ENCODE measurements at regions not wholly inside any gene's neighbourhood (a gene's known extent, or its start where the extent isn't known, plus 50 kb on each side); places are given as distances from the start of the nearest gene placed in this dataset.
A peak's percentile ranks its signal among the peaks of the same experiment; 100 is the strongest.

DNA sequence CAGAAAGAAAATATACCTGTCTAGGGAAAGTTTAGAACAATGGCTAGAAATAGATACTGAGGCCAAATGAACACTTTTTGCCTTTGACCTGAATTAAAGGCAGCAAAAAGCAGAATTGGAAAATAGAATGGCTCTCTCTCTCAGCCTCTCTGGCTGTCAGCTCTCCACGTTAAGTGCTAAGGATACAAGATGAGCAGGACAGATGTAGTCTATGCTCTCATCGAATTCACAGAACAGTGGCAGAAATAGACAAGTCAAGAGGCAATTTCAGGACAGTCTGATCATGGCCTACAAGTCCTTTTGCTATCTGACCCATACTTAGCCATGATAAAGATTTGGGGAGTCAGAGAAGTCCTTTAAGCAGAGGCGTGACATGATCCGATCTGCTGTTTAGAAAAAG, 120.2 kb upstream of the CREB1 start:
- peak overlapping the region; percentile 40 for H3K18ac ChIP-seq (ENCODE audit: low read length)
- H2AK5ac ChIP-seq (ENCODE audit: low read length) = no peak overlapping the region
- no peak overlapping the region for H3K4me3 ChIP-seq (ENCODE audit: low read length)
- H3K27ac ChIP-seq (ENCODE audit: low read depth, low read length) = no peak overlapping the region
- no peak overlapping the region for H2BK15ac ChIP-seq (replicated peaks; ENCODE audit: low read depth)
- no peak overlapping the region for H3K4ac ChIP-seq (ENCODE audit: low read depth, low read length)
- H4K5ac ChIP-seq (ENCODE audit: low read length) = no peak overlapping the region
- no peaks in the 10 kb centered on the region for H3K36me3 ChIP-seq (ENCODE audit: control insufficient read depth, insufficient read depth, low read length)
- no peaks in the 10 kb centered on the region for H3K79me1 ChIP-seq (ENCODE audit: low read length)
- WGBS (ENCODE audit: extremely low coverage, insufficient coverage, low lambda C conversion rate) = no CpG with 5 or more reads among the region's 4 CpGs
- H3K4me2 ChIP-seq (ENCODE audit: low read length) = no peak overlapping the region
- H3K79me2 ChIP-seq (ENCODE audit: control insufficient read depth, insufficient read depth, low read length) = no peaks in the 10 kb centered on the region
- no peaks in the 10 kb centered on the region for H3K27me3 ChIP-seq (ENCODE audit: insufficient read depth, low read length, poor library complexity)
- no peak overlapping the region for H3K56ac ChIP-seq (ENCODE audit: low read length)
- H3K9ac ChIP-seq (ENCODE audit: low read length) = no peak overlapping the region
- H2BK5ac ChIP-seq (ENCODE audit: low read length) = no peak overlapping the region
- no peak overlapping the region for H3K23ac ChIP-seq (ENCODE audit: low read length)
- DNase-seq = no peak
- H4K8ac ChIP-seq (ENCODE audit: low read depth, low read length) = no peak overlapping the region
- H2BK120ac ChIP-seq (ENCODE audit: low read depth, low read length) = no peak overlapping the region
- H3K4me1 ChIP-seq (ENCODE audit: control insufficient read depth, low read depth, low read length) = peaks cover 3% of the 10 kb centered on the region

DNA sequence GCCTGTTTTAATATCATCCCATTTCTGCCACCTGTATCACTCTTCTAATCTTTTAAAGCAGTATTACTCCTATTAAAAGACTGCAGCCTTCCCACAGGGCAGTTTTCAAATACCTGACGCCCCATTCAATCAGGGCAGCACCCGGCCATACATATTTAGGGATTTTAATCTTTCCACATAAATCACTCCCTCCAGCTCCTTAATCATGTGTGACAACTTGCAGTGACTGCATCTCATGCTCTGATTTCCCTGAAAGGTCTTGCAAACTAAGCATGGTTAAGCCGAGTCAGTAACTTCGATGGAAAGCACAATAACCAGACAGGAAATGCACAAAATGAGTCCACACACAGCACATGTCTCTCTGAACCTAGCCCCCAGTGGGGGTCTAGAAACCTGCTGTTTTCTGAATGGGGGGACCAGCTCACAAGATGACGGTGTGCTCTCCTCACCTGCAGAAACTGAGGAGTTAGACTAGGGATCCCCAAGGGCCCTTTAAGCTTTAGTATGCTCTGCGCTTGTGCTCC, 116.9 kb upstream of the CREB1 start:
- Histone ChIP-seq H4K8ac (ENCODE audit: low read depth, low read length) (no peak overlapping the region), H3K18ac (ENCODE audit: low read length) (no peak overlapping the region), H3K4me3 (ENCODE audit: low read length) (no peak overlapping the region), H3K27me3 (ENCODE audit: insufficient read depth, low read length, poor library complexity) (no peaks in the 10 kb centered on the region), H2AK5ac (ENCODE audit: low read length) (no peak overlapping the region), H2BK15ac (replicated peaks; ENCODE audit: low read depth) (no peak overlapping the region), H3K27ac (ENCODE audit: low read depth, low read length) (no peak overlapping the region), H2BK5ac (ENCODE audit: low read length) (no peak overlapping the region), H3K79me1 (ENCODE audit: low read length) (no peaks in the 10 kb centered on the region), H3K4me2 (ENCODE audit: low read length) (no peak overlapping the region), H3K79me2 (ENCODE audit: control insufficient read depth, insufficient read depth, low read length) (no peaks in the 10 kb centered on the region), H3K23ac (ENCODE audit: low read length) (no peak overlapping the region), H4K5ac (ENCODE audit: low read length) (no peak overlapping the region), H3K9ac (ENCODE audit: low read length) (no peak overlapping the region), H3K36me3 (ENCODE audit: control insufficient read depth, insufficient read depth, low read length) (no peaks in the 10 kb centered on the region), H3K4me1 (ENCODE audit: control insufficient read depth, low read depth, low read length) (peaks cover 3% of the 10 kb centered on the region), H2BK120ac (ENCODE audit: low read depth, low read length) (no peak overlapping the region), H3K56ac (ENCODE audit: low read length) (no peak overlapping the region), H3K4ac (ENCODE audit: low read depth, low read length) (no peak overlapping the region)
- no peak for DNase-seq
- WGBS (ENCODE audit: extremely low coverage, insufficient coverage, low lambda C conversion rate) = no CpG with 5 or more reads among the region's 6 CpGs

GRCh38 chr2:207413376-207413907, 116.3 kb upstream of the CREB1 start:
- H4K5ac ChIP-seq (ENCODE audit: low read length) = no peak overlapping the region
- H3K4me1 ChIP-seq (ENCODE audit: control insufficient read depth, low read depth, low read length) = peaks cover 3% of the 10 kb centered on the region
- no peak overlapping the region for H2BK5ac ChIP-seq (ENCODE audit: low read length)
- no peak overlapping the region for H3K56ac ChIP-seq (ENCODE audit: low read length)
- H3K79me1 ChIP-seq (ENCODE audit: low read length) = no peaks in the 10 kb centered on the region
- H3K36me3 ChIP-seq (ENCODE audit: control insufficient read depth, insufficient read depth, low read length) = no peaks in the 10 kb centered on the region
- H2BK15ac ChIP-seq (replicated peaks; ENCODE audit: low read depth) = peak overlapping the region; percentile 62
- no peak overlapping the region for H3K27ac ChIP-seq (ENCODE audit: low read depth, low read length)
- H3K18ac ChIP-seq (ENCODE audit: low read length) = no peak overlapping the region
- no peaks in the 10 kb centered on the region for H3K27me3 ChIP-seq (ENCODE audit: insufficient read depth, low read length, poor library complexity)
- H3K4me3 ChIP-seq (ENCODE audit: low read length) = no peak overlapping the region
- no peak overlapping the region for H3K4ac ChIP-seq (ENCODE audit: low read depth, low read length)
- H3K9ac ChIP-seq (ENCODE audit: low read length) = no peak overlapping the region
- no peak overlapping the region for H2AK5ac ChIP-seq (ENCODE audit: low read length)
- no peaks in the 10 kb centered on the region for H3K79me2 ChIP-seq (ENCODE audit: control insufficient read depth, insufficient read depth, low read length)
- H4K8ac ChIP-seq (ENCODE audit: low read depth, low read length) = no peak overlapping the region
- no peak overlapping the region for H3K23ac ChIP-seq (ENCODE audit: low read length)
- no peak for DNase-seq
- WGBS (ENCODE audit: extremely low coverage, insufficient coverage, low lambda C conversion rate) = no CpG with 5 or more reads among the region's 5 CpGs
- H3K4me2 ChIP-seq (ENCODE audit: low read length) = no peak overlapping the region
- no peak overlapping the region for H2BK120ac ChIP-seq (ENCODE audit: low read depth, low read length)

DNA sequence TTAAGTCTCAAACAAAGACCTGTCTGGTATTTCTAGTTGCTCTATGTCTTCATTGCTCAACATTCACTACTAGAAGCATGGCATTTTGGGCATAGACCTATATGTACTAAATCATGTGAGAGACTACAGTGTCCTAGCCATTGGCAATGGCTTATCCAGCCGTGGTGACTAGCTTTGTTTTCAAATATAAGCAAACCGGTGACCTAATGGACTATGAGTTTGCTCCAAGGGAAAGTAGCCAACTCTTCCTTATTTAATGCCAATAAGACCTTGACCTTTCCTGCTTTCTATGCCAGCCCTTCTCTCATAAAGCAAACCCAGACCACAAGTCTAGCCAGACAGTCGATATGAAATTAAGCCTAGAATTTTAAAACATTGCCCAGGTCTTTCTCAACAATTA, 113.7 kb upstream of the CREB1 start:
- no CpG with 5 or more reads among the region's 3 CpGs for WGBS (ENCODE audit: extremely low coverage, insufficient coverage, low lambda C conversion rate)

GRCh38 chr2:207416900-207417299, 112.9 kb upstream of the CREB1 start:
- Histone ChIP-seq H3K79me1 (ENCODE audit: low read length) (no peaks in the 10 kb centered on the region), H3K4me3 (ENCODE audit: low read length) (no peak overlapping the region), H3K36me3 (ENCODE audit: control insufficient read depth, insufficient read depth, low read length) (no peaks in the 10 kb centered on the region), H3K23ac (ENCODE audit: low read length) (no peak overlapping the region), H3K18ac (ENCODE audit: low read length) (no peak overlapping the region), H3K4ac (ENCODE audit: low read depth, low read length) (no peak overlapping the region), H3K4me2 (ENCODE audit: low read length) (no peak overlapping the region), H3K4me1 (ENCODE audit: control insufficient read depth, low read depth, low read length) (peaks cover 3% of the 10 kb centered on the region), H2BK15ac (replicated peaks; ENCODE audit: low read depth) (no peak overlapping the region), H3K79me2 (ENCODE audit: control insufficient read depth, insufficient read depth, low read length) (no peaks in the 10 kb centered on the region), H2AK5ac (ENCODE audit: low read length) (no peak overlapping the region), H4K5ac (ENCODE audit: low read length) (no peak overlapping the region), H4K8ac (ENCODE audit: low read depth, low read length) (no peak overlapping the region), H3K27ac (ENCODE audit: low read depth, low read length) (no peak overlapping the region), H2BK5ac (ENCODE audit: low read length) (no peak overlapping the region), H3K9ac (ENCODE audit: low read length) (no peak overlapping the region), H3K27me3 (ENCODE audit: insufficient read depth, low read length, poor library complexity) (no peaks in the 10 kb centered on the region), H2BK120ac (ENCODE audit: low read depth, low read length) (no peak overlapping the region), H3K56ac (ENCODE audit: low read length) (no peak overlapping the region)
- WGBS (ENCODE audit: extremely low coverage, insufficient coverage, low lambda C conversion rate) = no CpG with 5 or more reads among the region's 2 CpGs
- no peak for DNase-seq

More for the DNA sequence above, 113.7 kb upstream of the CREB1 start:
- Histone ChIP-seq H2BK120ac (ENCODE audit: low read depth, low read length) (no peak overlapping the region), H3K36me3 (ENCODE audit: control insufficient read depth, insufficient read depth, low read length) (no peaks in the 10 kb centered on the region), H2BK15ac (replicated peaks; ENCODE audit: low read depth) (no peak overlapping the region), H3K4ac (ENCODE audit: low read depth, low read length) (no peak overlapping the region), H2AK5ac (ENCODE audit: low read length) (no peak overlapping the region), H3K79me1 (ENCODE audit: low read length) (no peaks in the 10 kb centered on the region), H2BK5ac (ENCODE audit: low read length) (no peak overlapping the region), H3K23ac (ENCODE audit: low read length) (no peak overlapping the region), H3K4me1 (ENCODE audit: control insufficient read depth, low read depth, low read length) (peaks cover 3% of the 10 kb centered on the region), H3K18ac (ENCODE audit: low read length) (no peak overlapping the region), H3K9ac (ENCODE audit: low read length) (no peak overlapping the region), H4K5ac (ENCODE audit: low read length) (no peak overlapping the region), H3K56ac (ENCODE audit: low read length) (no peak overlapping the region), H3K27me3 (ENCODE audit: insufficient read depth, low read length, poor library complexity) (no peaks in the 10 kb centered on the region), H3K27ac (ENCODE audit: low read depth, low read length) (no peak overlapping the region), H4K8ac (ENCODE audit: low read depth, low read length) (no peak overlapping the region), H3K4me2 (ENCODE audit: low read length) (no peak overlapping the region), H3K79me2 (ENCODE audit: control insufficient read depth, insufficient read depth, low read length) (no peaks in the 10 kb centered on the region), H3K4me3 (ENCODE audit: low read length) (no peak overlapping the region)
- no peak for DNase-seq

DNA sequence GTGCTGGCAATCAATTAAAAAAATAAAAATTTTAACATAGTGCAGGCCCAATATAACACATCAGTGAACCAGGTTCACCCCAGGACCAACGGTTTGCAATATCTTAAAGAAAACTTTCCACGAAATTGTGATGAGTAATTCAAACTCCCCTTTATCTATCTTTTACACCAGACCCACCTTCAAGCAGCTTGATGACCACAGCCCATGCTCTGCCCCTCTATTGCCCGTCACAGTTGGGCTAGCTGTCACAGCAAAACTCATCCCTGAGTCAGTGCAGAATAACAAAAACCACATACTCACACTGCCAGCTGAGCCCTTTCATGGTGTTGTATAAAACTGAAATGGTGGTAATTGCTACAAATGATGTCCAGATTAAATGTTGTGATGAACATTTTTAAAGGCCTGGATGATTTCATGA, 112.5 kb upstream of the CREB1 start:
- H2AK5ac ChIP-seq (ENCODE audit: low read length) = no peak overlapping the region
- DNase-seq = no peak
- H2BK15ac ChIP-seq (replicated peaks; ENCODE audit: low read depth) = no peak overlapping the region
- H3K4me3 ChIP-seq (ENCODE audit: low read length) = no peak overlapping the region
- no peaks in the 10 kb centered on the region for H3K27me3 ChIP-seq (ENCODE audit: insufficient read depth, low read length, poor library complexity)
- no peak overlapping the region for H3K56ac ChIP-seq (ENCODE audit: low read length)
- no peaks in the 10 kb centered on the region for H3K36me3 ChIP-seq (ENCODE audit: control insufficient read depth, insufficient read depth, low read length)
- no peak overlapping the region for H3K9ac ChIP-seq (ENCODE audit: low read length)
- no peak overlapping the region for H3K23ac ChIP-seq (ENCODE audit: low read length)
- H3K4me1 ChIP-seq (ENCODE audit: control insufficient read depth, low read depth, low read length) = peaks cover 3% of the 10 kb centered on the region
- H4K5ac ChIP-seq (ENCODE audit: low read length) = no peak overlapping the region
- no peak overlapping the region for H3K4ac ChIP-seq (ENCODE audit: low read depth, low read length)
- H3K18ac ChIP-seq (ENCODE audit: low read length) = no peak overlapping the region
- H3K79me2 ChIP-seq (ENCODE audit: control insufficient read depth, insufficient read depth, low read length) = no peaks in the 10 kb centered on the region
- no peak overlapping the region for H3K27ac ChIP-seq (ENCODE audit: low read depth, low read length)
- no peaks in the 10 kb centered on the region for H3K79me1 ChIP-seq (ENCODE audit: low read length)
- H3K4me2 ChIP-seq (ENCODE audit: low read length) = no peak overlapping the region
- no peak overlapping the region for H2BK120ac ChIP-seq (ENCODE audit: low read depth, low read length)
- H2BK5ac ChIP-seq (ENCODE audit: low read length) = no peak overlapping the region
- no peak overlapping the region for H4K8ac ChIP-seq (ENCODE audit: low read depth, low read length)
- WGBS (ENCODE audit: extremely low coverage, insufficient coverage, low lambda C conversion rate) = no CpG with 5 or more reads among the region's 3 CpGs

Measured in mesendoderm (in vitro differentiated cells).